K562 (cell line): ENCODE measurements at regions not wholly inside any gene's neighbourhood (a gene's known extent, or its start where the extent isn't known, plus 50 kb on each side); places are given as distances from the start of the nearest gene placed in this dataset.

Experiments
- ATAC-seq: fragments of 200-7000 bp; cut with Tn5 transposase; 3 replicates; pipeline ENCODE4 v1.9.1; 2020; ENCODE audit warnings: moderate library complexity
- BruUV-seq: library from RNA; stranded (reverse); fragments of 400-500 nt; replicated peaks from 2 replicates; lab custom pipeline; 2021; lab: Mats Ljungman, UMichigan
- CTCF ChIA-PET: fragments of 300-600 bp; formaldehyde crosslinking; extraction: SDS; loops from one replicate; lab custom pipeline; 2021; ENCODE audit warnings: low intra/inter-chr PET ratio; lab: Yijun Ruan, JAX
- POLR2A ChIA-PET: fragments of 300-600, 350-650 bp; sonication (Branson Sonifier 250); formaldehyde crosslinking; extraction: SDS; loops from one replicate; lab custom pipeline; 2021; ENCODE audit warnings: antibody characterized with exemption, inconsistent platforms; lab: Yijun Ruan, JAX
- DNase-seq, 4 experiments: peaks; one replicate each; pipeline versions ENCODE4 v3.0.0 to v3.0.0-alpha.2; 2011 to 2018; ENCODE audit warnings: low spot score in 3 of 4, mixed read lengths in 3 of 4; ENCODE audit errors: extremely low read depth in 1 of 4
- FAIRE-seq: peaks from 2 replicates; lab custom pipeline; 2011; peaks lifted over from hg19 to GRCh38; lab: Jason Lieb, UNC
- H2AFZ ChIP-seq: 2 replicates; pipeline ENCODE4 v1.6.0; 2011; ENCODE audit warnings: low read depth, low read length, control low read depth, inconsistent platforms
- H3K27ac ChIP-seq: fragments of 200-600 bp; 3 replicates; pipeline ENCODE4 v1.8.0; 2011; ENCODE audit warnings: low read depth, mild to moderate bottlenecking, control low read depth, inconsistent platforms, low read length, moderate library complexity, mixed read lengths; ENCODE audit errors: extremely low read depth
- H3K27me3 ChIP-seq, 2 experiments: fragments of 300-600 bp in 1 of 2; 2 replicates in 1 of 2; 3 replicates in 1 of 2; pipeline versions ENCODE4 v1.6.0 to v1.8.0; 2011; ENCODE audit warnings: inconsistent platforms in 2 of 2, low read length in 2 of 2, mild to moderate bottlenecking in 1 of 2, mixed read lengths in 1 of 2, moderate library complexity in 1 of 2; ENCODE audit not compliant: control insufficient read depth in 2 of 2, insufficient read depth in 2 of 2
- H3K36me3 ChIP-seq: fragments of 300-600 bp; 3 replicates; pipeline ENCODE4 v1.8.0; 2011; ENCODE audit warnings: mild to moderate bottlenecking, low read length, inconsistent platforms; ENCODE audit not compliant: control insufficient read depth, insufficient read depth
- H3K4me1 ChIP-seq, 2 experiments: fragments of 200-600 bp in 1 of 2; replicated peaks in 1 of 2; 2 replicates in 1 of 2; 3 replicates in 1 of 2; pipeline versions ENCODE4 v1.5.1 to v1.8.0; 2011; ENCODE audit warnings: inconsistent platforms in 2 of 2, low read length in 2 of 2, mild to moderate bottlenecking in 1 of 2, mixed read lengths in 1 of 2, moderate library complexity in 1 of 2; ENCODE audit not compliant: control insufficient read depth in 2 of 2, insufficient read depth in 2 of 2
- H3K4me2 ChIP-seq: 2 replicates; pipeline ENCODE4 v1.6.1; 2011; ENCODE audit warnings: low read length, control low read depth, inconsistent platforms, mixed read lengths; ENCODE audit not compliant: insufficient read depth
- H3K4me3 ChIP-seq: fragments of 200-600 bp; sonication (generic), shearing (Covaris generic); 2 replicates; pipeline ENCODE4 v1.5.1; 2016; ENCODE audit warnings: control low read depth, inconsistent platforms
- H3K79me2 ChIP-seq: fragments of 200-600 bp; 3 replicates; pipeline ENCODE4 v1.8.0; 2011; ENCODE audit warnings: low read length, inconsistent platforms; ENCODE audit not compliant: control insufficient read depth, insufficient read depth
- H3K9ac ChIP-seq, 2 experiments: 2 replicates each; pipeline versions ENCODE4 v1.6.0 to v1.6.1; 2011; ENCODE audit warnings: low read depth in 2 of 2, low read length in 2 of 2, control low read depth in 1 of 2, inconsistent platforms in 1 of 2, mild to moderate bottlenecking in 1 of 2, mixed read lengths in 1 of 2; ENCODE audit not compliant: insufficient read depth in 1 of 2
- H3K9me1 ChIP-seq: one replicate; pipeline ENCODE4 v1.6.0; 2011; ENCODE audit warnings: inconsistent platforms, mild to moderate bottlenecking, low read length, moderate library complexity; ENCODE audit not compliant: control insufficient read depth, insufficient read depth
- H3K9me3 ChIP-seq: replicated peaks from 2 replicates; pipeline ENCODE4 v1.5.1; 2011; ENCODE audit warnings: low read depth, low read length, inconsistent platforms; ENCODE audit not compliant: control insufficient read depth, insufficient read depth
- H4K20me1 ChIP-seq: replicated peaks from 2 replicates; pipeline ENCODE4 v1.6.1; 2011; ENCODE audit warnings: low read length, inconsistent platforms, mixed read lengths; ENCODE audit not compliant: control insufficient read depth, insufficient read depth
- HDAC3 ChIP-seq: fragments of 450-650 bp; IDR thresholded peaks from 2 replicates; pipeline ENCODE4 v1.6.1; 2018; ENCODE audit warnings: borderline replicate concordance, mild to moderate bottlenecking, moderate library complexity; ENCODE audit not compliant: partially characterized antibody
- KDM2B ChIP-seq: fragments of 250-450 bp; sonication (Bioruptor Pico); IDR thresholded peaks from 2 replicates; pipeline ENCODE4 v1.8.0; 2021; ENCODE audit warnings: mild to moderate bottlenecking, moderate library complexity
- KLF13 ChIP-seq: fragments of 450-650 bp; IDR thresholded peaks from 2 replicates; pipeline ENCODE4 v1.6.1; 2016; ENCODE audit warnings: missing genetic modification characterization, low read depth, mild to moderate bottlenecking, missing compliant biosample characterization, moderate library complexity, borderline replicate concordance
- MTF1 ChIP-seq: fragments of 250-450 bp; sonication (Bioruptor Pico); IDR thresholded peaks from 2 replicates; pipeline ENCODE4 v1.9.0; 2021; ENCODE audit warnings: moderate library complexity, mild to moderate bottlenecking, inconsistent platforms, borderline replicate concordance
- NFATC3 ChIP-seq: fragments of 450-650 bp; IDR thresholded peaks from 2 replicates; pipeline ENCODE4 v1.6.1; 2017; ENCODE audit warnings: mild to moderate bottlenecking
- NR1H2 ChIP-seq: sonication (generic); formaldehyde crosslinking; IDR thresholded peaks from 2 replicates; pipeline ENCODE4 v1.4.0; 2020; ENCODE audit warnings: mild to moderate bottlenecking, missing genetic modification reagents
- NR3C1 ChIP-seq: sonication (generic); formaldehyde crosslinking; IDR thresholded peaks from 2 replicates; pipeline ENCODE4 v1.8.1; 2022; ENCODE audit warnings: missing genetic modification reagents
- REST ChIP-seq, 2 experiments: fragments of 450-650 bp; formaldehyde crosslinking in 1 of 2; IDR thresholded peaks; 2 replicates each; pipeline versions ENCODE4 v1.4.0 to v1.6.1; 2014 to 2020; ENCODE audit warnings: mild to moderate bottlenecking in 2 of 2, borderline replicate concordance in 1 of 2, low read depth in 1 of 2
- RFX1 ChIP-seq: fragments of 450-650 bp; IDR thresholded peaks from 2 replicates; pipeline ENCODE4 v1.6.1; 2016; ENCODE audit warnings: mild to moderate bottlenecking, moderate library complexity
- SNIP1 ChIP-seq: fragments of 450-650 bp; IDR thresholded peaks from 2 replicates; pipeline ENCODE4 v1.7.1; 2017; ENCODE audit warnings: low read depth, mild to moderate bottlenecking
- TBL1XR1 ChIP-seq, 2 experiments: IDR thresholded peaks; 2 replicates each; pipeline ENCODE4 v1.6.1; 2012; ENCODE audit warnings: improper control_type of control experiment in 2 of 2, low read length in 2 of 2, mild to moderate bottlenecking in 1 of 2
- ZEB2 ChIP-seq: fragments of 450-650 bp; IDR thresholded peaks from 2 replicates; pipeline ENCODE4 v1.6.1; 2016
- ZNF445 ChIP-seq: fragments of 250-450 bp; sonication (Bioruptor Pico); IDR thresholded peaks from 2 replicates; pipeline ENCODE4 v1.4.0; 2020; ENCODE audit warnings: low read depth, mild to moderate bottlenecking, moderate library complexity
- ZNF655 ChIP-seq: fragments of 250-450 bp; sonication (Bioruptor Pico); IDR thresholded peaks from 2 replicates; pipeline ENCODE4 v1.5.0; 2021
- WGBS: fragments of 100-300 bp; shearing (Covaris generic); methylation state at CpG from one replicate; pipeline ENCODE4 v1.1.6; 2016; ENCODE audit warnings: low coverage, mixed read lengths; ENCODE audit not compliant: insufficient coverage; ENCODE audit errors: missing lambda C conversion rate; 5-methylcytosine and 5-hydroxymethylcytosine counted together
- in situ Hi-C: fragments of 300-500 bp; cut with MboI; formaldehyde crosslinking; loops from 4 replicates; pipeline ENCODE4 v1.15.0; 2018; ENCODE audit warnings: inconsistent platforms, mixed read lengths
- intact Hi-C: fragments of 100-400 bp; cut with micrococcal nuclease; formaldehyde crosslinking; loops from 2 replicates; pipeline ENCODE4 v1.14.2; 2022

GRCh38 chr17:71966459-71967313 is 154.1 kb upstream of the SOX9 start:
- Histone ChIP-seq H3K27ac (no peak overlapping the region), H3K4me3 (no peak overlapping the region), H2AFZ (no peak overlapping the region), H3K79me2 (no peaks in the 10 kb centered on the region), H4K20me1 (no peaks in the 10 kb centered on the region), H3K9me3 (no peaks in the 10 kb centered on the region), H3K9me1 (no peaks in the 10 kb centered on the region), H3K27me3 (no peaks in the 10 kb centered on the region), H3K36me3 (no peaks in the 10 kb centered on the region), H3K9ac (no peak overlapping the region), H3K4me2 (no peak overlapping the region), H3K4me1 (no peaks in the 10 kb centered on the region)
- in situ Hi-C loops (no loop called here), intact Hi-C loops (no loop called here)
- WGBS, result 0% methylated on average over 13 of the region's 13 CpGs
- DNase-seq (no peak), ATAC-seq (no peak), FAIRE-seq (no peak)
- no TSS peak for BruUV-seq
- TF ChIP-seq ZEB2, result no peak
- no peak for TF ChIP-seq NR3C1 (CRISPR knock-in tag)
- no peak for TF ChIP-seq MTF1 (CRISPR knock-in tag)
- no peak for TF ChIP-seq TBL1XR1 (IDR thresholded peaks at IDR 0.05; ENCODE audit: low read length in 2 of 2)
- TF ChIP-seq NFATC3, result no peak
- TF ChIP-seq SNIP1, result no peak
- no peak for TF ChIP-seq KLF13
- TF ChIP-seq ZNF655 (CRISPR knock-in tag), result no peak
- no peak for TF ChIP-seq NR1H2 (CRISPR knock-in tag)
- TF ChIP-seq KDM2B (CRISPR knock-in tag), result no peak
- TF ChIP-seq ZNF445 (CRISPR knock-in tag), result no peak
- TF ChIP-seq RFX1, result no peak
- TF ChIP-seq REST (IDR thresholded peaks at IDR 0.05; ENCODE audit: borderline replicate concordance), result no peak
- TF ChIP-seq REST (CRISPR knock-in tag; IDR thresholded peaks at IDR 0.05; ENCODE audit: low read depth), result no peak
- no peak for TF ChIP-seq HDAC3
- ChIA-PET CTCF (no interaction called here), POLR2A (interaction anchor here (0.6 kb wide), 1 partner anchor 52 kb away, joined by 3 read pairs; no protein-coding TSS in a partner anchor)
